Activated CD4-positive, alpha-beta T cell treated with anti-CD3 and anti-CD28 coated beads, Interleukin-2, amount 10 ng/mL, durations not matched to agents 7 days and 5 days (primary cell): ENCODE measurements at regions not wholly inside any gene's neighbourhood (a gene's known extent, or its start where the extent isn't known, plus 50 kb on each side); places are given as distances from the start of the nearest gene placed in this dataset.

Source experiments
- CTCF ChIA-PET: fragments of 350-600 bp; sonication (Branson Sonifier 250); formaldehyde crosslinking; loops from one replicate; lab custom pipeline; 2021; ENCODE audit warnings: antibody characterized with exemption; lab: Charles Lee
- POLR2A ChIA-PET: fragments of 350-600 bp; sonication (Branson Sonifier 250); formaldehyde crosslinking; loops from one replicate; lab custom pipeline; 2021; ENCODE audit warnings: antibody characterized with exemption; lab: Charles Lee
- DNase-seq: peaks from one replicate; pipeline ENCODE4 v3.0.0-alpha.2; 2020
- H3K27ac Mint-ChIP-seq: one replicate; pipeline ENCODE4 v1.8.0; 2021; ENCODE audit warnings: mild to moderate bottlenecking, moderate library complexity, mixed read lengths
- H3K27me3 Mint-ChIP-seq: one replicate; pipeline ENCODE4 v1.8.0; 2021; ENCODE audit warnings: mixed read lengths
- H3K36me3 Mint-ChIP-seq: one replicate; pipeline ENCODE4 v1.8.0; 2021; ENCODE audit warnings: low read depth, mixed read lengths
- H3K4me1 Mint-ChIP-seq: one replicate; pipeline ENCODE4 v1.8.0; 2021; ENCODE audit warnings: mixed read lengths
- H3K4me3 Mint-ChIP-seq: one replicate; pipeline ENCODE4 v1.8.0; 2021; ENCODE audit warnings: mild to moderate bottlenecking, moderate library complexity, mixed read lengths
- H3K9me3 Mint-ChIP-seq: one replicate; pipeline ENCODE4 v1.8.0; 2021; ENCODE audit warnings: mixed read lengths

DNA sequence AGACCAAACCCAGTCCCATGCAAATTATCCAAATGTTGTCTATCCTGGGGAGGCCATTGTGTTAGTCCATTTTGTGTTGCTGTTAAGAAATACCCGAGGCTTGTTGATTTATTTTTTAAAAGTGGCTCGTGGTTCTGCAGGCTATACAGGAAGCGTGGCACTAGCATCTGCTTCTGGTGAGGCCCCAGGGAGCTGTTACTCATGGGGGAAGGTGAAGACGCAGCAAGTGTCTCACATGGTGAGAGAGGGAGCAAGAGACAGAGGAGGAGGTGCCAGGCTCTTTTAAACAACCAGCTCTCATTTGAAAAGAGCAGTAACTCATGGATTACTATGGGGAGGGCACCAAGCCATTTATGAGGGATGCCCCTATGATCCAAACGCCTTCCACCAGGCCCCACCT lies 80.3 kb upstream of the ARL4C start:
- Mint-ChIP-seq H3K27me3 (peaks cover 4% of the 10 kb centered on the region), H3K36me3 (no peaks in the 10 kb centered on the region), H3K4me1 (no peaks in the 10 kb centered on the region), H3K27ac (no peak overlapping the region), H3K4me3 (no peak overlapping the region), H3K9me3 (no peaks in the 10 kb centered on the region)
- POLR2A ChIA-PET, result no interaction called here
- CTCF ChIA-PET, result no interaction called here
- DNase-seq, result no peak

DNA sequence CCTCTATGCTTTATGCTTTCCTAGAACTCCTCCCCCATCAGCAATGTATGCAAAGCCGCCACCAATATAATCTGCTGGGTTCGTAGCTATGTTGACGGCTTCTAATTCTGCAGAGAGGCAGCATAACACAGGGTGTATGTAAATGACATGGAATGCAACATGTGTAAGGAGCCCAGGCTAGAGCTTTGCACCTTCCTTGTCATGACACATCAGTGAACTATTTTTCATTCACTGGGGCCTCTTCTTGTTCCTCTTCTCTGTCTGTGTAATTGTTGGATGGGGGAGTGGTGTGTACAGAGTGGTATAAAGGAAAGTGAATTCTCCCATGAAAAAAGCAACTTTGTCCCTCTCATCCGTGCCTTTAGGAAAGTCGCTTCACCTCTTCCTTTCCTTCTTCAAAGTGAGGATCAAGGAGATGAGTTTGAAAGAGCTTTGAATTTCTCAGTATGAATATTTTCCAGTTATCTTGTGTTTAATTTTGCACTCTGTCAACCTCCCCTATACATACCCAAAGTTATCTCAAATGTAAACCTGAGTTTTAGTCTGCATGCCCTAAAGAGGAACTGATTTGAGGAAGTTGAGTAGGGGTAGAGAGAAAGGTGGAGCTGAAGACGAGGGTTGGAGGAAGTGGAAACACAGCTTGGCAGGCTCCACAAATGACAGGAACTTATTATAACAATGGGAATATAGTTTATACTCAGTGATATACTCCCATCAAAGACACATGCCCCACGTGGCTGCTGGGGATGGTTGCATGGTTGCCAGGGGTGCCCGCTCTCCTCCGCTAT lies 74.9 kb upstream of the ARL4C start:
- ChIA-PET POLR2A (no interaction called here), CTCF (no interaction called here)
- Mint-ChIP-seq H3K4me3 (no peak overlapping the region), H3K27me3 (peaks cover 16% of the 10 kb centered on the region), H3K4me1 (no peaks in the 10 kb centered on the region), H3K36me3 (no peaks in the 10 kb centered on the region), H3K9me3 (no peaks in the 10 kb centered on the region), H3K27ac (no peak overlapping the region)
- no peak for DNase-seq

DNA sequence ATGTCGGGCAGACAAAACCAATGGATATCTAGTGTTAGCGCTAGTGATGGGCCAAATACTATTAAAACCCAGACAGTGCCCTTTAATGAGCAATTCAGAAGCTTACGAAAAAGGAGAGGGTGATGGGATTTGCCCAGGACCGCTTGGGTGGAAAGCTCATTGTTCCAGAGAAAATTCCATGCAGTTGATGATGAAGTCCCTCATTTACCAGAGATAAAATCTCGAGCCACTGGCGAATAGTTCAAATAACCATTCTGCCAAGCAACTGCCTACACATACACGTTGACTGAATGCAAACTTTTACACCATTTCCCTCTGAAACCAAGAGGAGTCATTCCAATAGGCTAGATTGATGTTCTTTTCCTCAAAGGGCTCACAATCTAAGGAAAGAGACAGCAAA lies 73.6 kb upstream of the ARL4C start:
- H3K4me1 Mint-ChIP-seq, result no peaks in the 10 kb centered on the region
- CTCF ChIA-PET, result no interaction called here
- H3K27me3 Mint-ChIP-seq, result peaks cover 16% of the 10 kb centered on the region
- no peaks in the 10 kb centered on the region for H3K36me3 Mint-ChIP-seq
- no peak overlapping the region for H3K4me3 Mint-ChIP-seq
- POLR2A ChIA-PET, result no interaction called here
- no peaks in the 10 kb centered on the region for H3K9me3 Mint-ChIP-seq
- H3K27ac Mint-ChIP-seq, result no peak overlapping the region
- DNase-seq, result no peak

DNA sequence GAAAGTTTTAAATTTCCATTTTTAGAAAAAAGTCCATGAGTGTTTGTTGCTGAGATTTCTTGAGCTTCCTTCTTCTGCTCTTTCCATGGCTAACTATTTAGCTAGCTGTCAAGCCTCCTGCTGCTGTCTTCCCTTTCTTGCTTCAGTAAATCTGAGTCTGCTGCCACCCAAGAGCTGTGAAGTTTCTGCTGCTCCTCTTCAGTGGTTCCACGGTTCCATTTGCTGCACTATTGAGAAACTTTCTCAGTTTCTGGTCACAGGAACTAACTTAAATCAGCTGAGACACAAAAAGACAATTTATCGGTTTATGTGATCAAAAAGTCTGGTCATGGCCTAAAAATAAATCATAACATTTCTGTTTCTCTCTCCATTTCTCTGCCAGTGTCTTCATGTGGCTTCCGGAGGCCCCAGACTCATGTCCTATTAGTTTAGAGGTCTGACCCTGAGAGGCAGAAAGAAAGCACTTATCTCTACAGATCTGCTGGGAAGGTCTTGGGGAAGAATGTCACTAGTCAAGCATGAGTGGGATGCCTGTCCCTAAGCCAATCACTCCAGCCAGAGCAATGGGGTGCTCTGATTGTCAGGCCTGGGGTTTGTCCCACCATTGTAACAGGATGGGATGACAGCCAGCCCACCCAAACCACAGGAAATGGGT lies 73.0 kb upstream of the ARL4C start:
- no peaks in the 10 kb centered on the region for H3K4me1 Mint-ChIP-seq
- H3K36me3 Mint-ChIP-seq, result no peaks in the 10 kb centered on the region
- no peaks in the 10 kb centered on the region for H3K9me3 Mint-ChIP-seq
- H3K27ac Mint-ChIP-seq, result no peak overlapping the region
- no peak for DNase-seq
- H3K4me3 Mint-ChIP-seq, result no peak overlapping the region
- H3K27me3 Mint-ChIP-seq, result peaks cover 16% of the 10 kb centered on the region
- ChIA-PET POLR2A (no interaction called here), CTCF (no interaction called here)

GRCh38 chr2:234566622-234567021 lies 69.7 kb upstream of the ARL4C start:
- H3K4me3 Mint-ChIP-seq, result no peak overlapping the region
- H3K9me3 Mint-ChIP-seq, result no peaks in the 10 kb centered on the region
- H3K27ac Mint-ChIP-seq, result no peak overlapping the region
- no peaks in the 10 kb centered on the region for H3K36me3 Mint-ChIP-seq
- peaks cover 12% of the 10 kb centered on the region for H3K27me3 Mint-ChIP-seq
- DNase-seq, result no peak
- POLR2A ChIA-PET, result no interaction called here
- no peaks in the 10 kb centered on the region for H3K4me1 Mint-ChIP-seq
- CTCF ChIA-PET, result interaction anchor here (1.2 kb wide), 1 partner anchor 19 kb away, joined by 3 read pairs; no protein-coding TSS in a partner anchor

GRCh38 chr2:234565842-234566619 lies 69.2 kb upstream of the ARL4C start:
- Mint-ChIP-seq H3K4me1 (no peaks in the 10 kb centered on the region), H3K36me3 (no peaks in the 10 kb centered on the region), H3K27me3 (peaks cover 9% of the 10 kb centered on the region), H3K4me3 (no peak overlapping the region), H3K27ac (no peak overlapping the region), H3K9me3 (no peaks in the 10 kb centered on the region)
- ChIA-PET CTCF (interaction anchor here (0.8 to 1.2 kb wide), 3 partner anchors 10 to 26 kb away, joined by 3 to 5 read pairs (median 3); no protein-coding TSS in a partner anchor), POLR2A (no interaction called here)
- no peak for DNase-seq

- ChIA-PET POLR2A (no interaction called here), CTCF (interaction anchor here (0.6 to 1.2 kb wide), 3 partner anchors 11 to 492 kb away, joined by 3 to 5 read pairs (median 3); no protein-coding TSS in a partner anchor)
- Mint-ChIP-seq H3K4me3 (no peak overlapping the region), H3K4me1 (no peaks in the 10 kb centered on the region), H3K27ac (no peak overlapping the region), H3K36me3 (no peaks in the 10 kb centered on the region), H3K27me3 (peaks cover 6% of the 10 kb centered on the region), H3K9me3 (no peaks in the 10 kb centered on the region)
- no peak for DNase-seq
Measured at GRCh38 chr2:234565201-234565600, 68.3 kb upstream of the ARL4C start.

DNA sequence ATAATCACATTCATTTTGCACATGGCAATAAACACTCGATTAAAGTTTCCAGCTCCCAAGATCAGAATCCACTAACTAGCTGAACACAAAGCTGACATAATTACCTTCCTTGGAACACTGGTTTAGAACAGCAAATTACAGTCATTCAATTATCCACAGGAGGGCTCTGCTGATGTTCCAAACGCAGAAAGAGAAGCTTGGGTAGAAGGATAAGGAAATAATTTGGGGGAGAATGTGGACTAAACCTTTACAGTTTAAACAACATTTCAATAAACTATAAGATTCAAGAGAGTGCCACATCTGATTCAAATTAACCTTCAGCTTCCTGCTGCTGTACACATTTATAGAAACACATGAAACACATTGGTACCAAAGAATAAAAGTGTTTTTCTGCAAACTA lies 67.8 kb upstream of the ARL4C start:
- no peaks in the 10 kb centered on the region for H3K36me3 Mint-ChIP-seq
- no peak overlapping the region for H3K4me3 Mint-ChIP-seq
- H3K9me3 Mint-ChIP-seq, result no peaks in the 10 kb centered on the region
- peaks cover under 1% of the 10 kb centered on the region for H3K27me3 Mint-ChIP-seq
- H3K27ac Mint-ChIP-seq, result no peak overlapping the region
- CTCF ChIA-PET, result interaction anchor here (0.6 kb wide), 1 partner anchor 492 kb away, joined by 3 read pairs; no protein-coding TSS in a partner anchor
- no peaks in the 10 kb centered on the region for H3K4me1 Mint-ChIP-seq
- POLR2A ChIA-PET, result no interaction called here
- DNase-seq, result no peak

GRCh38 chr2:234559609-234560008 lies 62.7 kb upstream of the ARL4C start:
- Mint-ChIP-seq H3K27ac (no peak overlapping the region), H3K36me3 (no peaks in the 10 kb centered on the region), H3K27me3 (peaks cover 3% of the 10 kb centered on the region), H3K9me3 (peaks cover 2% of the 10 kb centered on the region), H3K4me1 (peaks cover 3% of the 10 kb centered on the region), H3K4me3 (no peak overlapping the region)
- ChIA-PET POLR2A (no interaction called here), CTCF (interaction anchor here (1.1 kb wide), 1 partner anchor 14 kb away, joined by 3 read pairs; no protein-coding TSS in a partner anchor)
- no peak for DNase-seq

GRCh38 chr2:234558642-234559041 lies 61.8 kb upstream of the ARL4C start:
- Mint-ChIP-seq H3K27me3 (peaks cover 4% of the 10 kb centered on the region), H3K4me3 (no peak overlapping the region), H3K27ac (no peak overlapping the region), H3K9me3 (peaks cover 2% of the 10 kb centered on the region), H3K36me3 (no peaks in the 10 kb centered on the region), H3K4me1 (peaks cover 3% of the 10 kb centered on the region)
- CTCF ChIA-PET, result no interaction called here
- POLR2A ChIA-PET, result no interaction called here
- DNase-seq, result no peak

DNA sequence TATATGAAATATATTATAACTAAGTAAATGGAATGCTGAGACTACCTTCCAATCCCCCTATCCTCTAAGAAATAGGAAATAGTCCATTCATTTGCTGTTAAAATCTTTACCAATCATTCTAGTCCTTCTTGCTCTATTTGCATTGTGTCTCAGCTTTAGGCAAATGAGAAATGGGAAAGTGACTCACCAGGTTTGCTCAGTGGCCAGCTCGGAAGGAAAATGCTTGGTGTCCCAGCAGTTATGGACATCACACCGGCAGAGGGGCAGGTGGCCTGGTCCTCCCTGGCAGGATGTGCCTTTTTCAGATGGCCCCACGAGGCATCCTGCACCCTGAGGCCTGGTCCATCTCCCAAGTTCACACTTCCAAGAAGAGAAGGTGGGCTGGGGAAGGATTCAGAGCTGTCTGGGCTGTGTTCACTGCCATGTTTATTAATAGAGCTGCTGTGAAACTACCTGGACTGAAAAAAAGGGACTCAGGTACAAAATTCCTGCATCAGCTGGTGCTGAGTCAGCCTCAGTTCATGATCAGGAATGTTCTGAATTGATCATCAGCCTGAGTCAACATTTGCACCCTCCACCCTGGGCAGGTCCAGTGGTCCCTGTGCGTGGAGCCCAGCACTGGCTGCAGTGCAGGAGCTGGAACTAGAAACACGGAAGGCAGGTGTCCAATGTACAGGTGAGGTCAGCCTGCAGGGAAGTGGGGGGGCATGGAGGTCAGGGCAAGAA lies 60.1 kb upstream of the ARL4C start:
- Mint-ChIP-seq H3K36me3 (no peaks in the 10 kb centered on the region), H3K9me3 (peaks cover 2% of the 10 kb centered on the region), H3K27ac (no peak overlapping the region), H3K4me1 (peaks cover 3% of the 10 kb centered on the region), H3K4me3 (no peak overlapping the region), H3K27me3 (peaks cover 4% of the 10 kb centered on the region)
- POLR2A ChIA-PET, result interaction anchor here (0.5 kb wide), 1 partner anchor 29 kb away, joined by 3 read pairs; no protein-coding TSS in a partner anchor
- CTCF ChIA-PET, result interaction anchor here (1.8 kb wide), 1 partner anchor 12 kb away, joined by 6 read pairs; no protein-coding TSS in a partner anchor
- DNase-seq, result no peak

GRCh38 chr2:234555616-234556249 lies 58.9 kb upstream of the ARL4C start:
- H3K4me1 Mint-ChIP-seq, result peaks cover 3% of the 10 kb centered on the region
- ChIA-PET POLR2A (no interaction called here), CTCF (interaction anchor here (1.8 kb wide), 1 partner anchor 11 kb away, joined by 6 read pairs; no protein-coding TSS in a partner anchor)
- no peak overlapping the region for H3K4me3 Mint-ChIP-seq
- no peak for DNase-seq
- peaks cover 4% of the 10 kb centered on the region for H3K27me3 Mint-ChIP-seq
- no peaks in the 10 kb centered on the region for H3K36me3 Mint-ChIP-seq
- H3K9me3 Mint-ChIP-seq, result peaks cover 2% of the 10 kb centered on the region
- H3K27ac Mint-ChIP-seq, result no peak overlapping the region
